GM23248 (cell line): ENCODE measurements at regions not wholly inside any gene's neighbourhood (a gene's known extent, or its start where the extent isn't known, plus 50 kb on each side); places are given as distances from the start of the nearest gene placed in this dataset.

Source experiments
- EZH2 ChIP-seq: fragments of 200-600 bp; sonication (generic); IDR thresholded peaks from 2 replicates; pipeline ENCODE4 v1.6.1; 2018; ENCODE audit warnings: antibody characterized with exemption, mild to moderate bottlenecking; ENCODE audit not compliant: insufficient read depth, poor library complexity, severe bottlenecking
- EZH2phosphoT487 ChIP-seq: fragments of 200-600 bp; sonication (generic); IDR thresholded peaks from 2 replicates; pipeline ENCODE4 v1.6.1; 2018; ENCODE audit warnings: antibody characterized with exemption, moderate library complexity, mild to moderate bottlenecking, low read depth; ENCODE audit not compliant: insufficient read depth

GRCh38 chr3:72538070-72538745 is 310.0 kb downstream of the SHQ1 start:
- TF ChIP-seq EZH2phosphoT487 (no peak), EZH2 (no peak)
